NCI-H510A treated with DMSO at 0.1 percent for 48 hours (cell line): ENCODE measurements at regions not wholly inside any gene's neighbourhood (a gene's known extent, or its start where the extent isn't known, plus 50 kb on each side); places are given as distances from the start of the nearest gene placed in this dataset.
A peak's percentile ranks its signal among the peaks of the same experiment; 100 is the strongest.
"Not testable (repeated sequence)": the region's sequence is repeated elsewhere in the genome, so short reads cannot be mapped to it uniquely, and the experiment has no call there.

Source experiments
- DNase-seq: peaks from one replicate; lab custom pipeline; 2025; lab: John Stamatoyannopoulos, UW

GRCh38 chr3:29141197-29141917 is 139.5 kb upstream of the RBMS3 start:
- no peak for DNase-seq

GRCh38 chr3:29141918-29142275 is 139.0 kb upstream of the RBMS3 start:
- no peak for DNase-seq

GRCh38 chr3:29143151-29143550 is 137.7 kb upstream of the RBMS3 start:
- no peak for DNase-seq

- DNase-seq = no peak
These were observed 136.5 kb upstream of the RBMS3 start for GRCh38 chr3:29144361-29144760.

GRCh38 chr3:29144807-29145206 is 136.1 kb upstream of the RBMS3 start:
- no peak for DNase-seq

GRCh38 chr3:29145360-29145759 is 135.5 kb upstream of the RBMS3 start:
- no peak for DNase-seq

- no peak for DNase-seq
These were observed 128.5 kb upstream of the RBMS3 start for GRCh38 chr3:29152379-29152778.

- no peak for DNase-seq
These were observed 127.1 kb upstream of the RBMS3 start for GRCh38 chr3:29153811-29154210.

GRCh38 chr3:29156086-29156715 is 124.7 kb upstream of the RBMS3 start:
- DNase-seq = peak; percentile 56

GRCh38 chr3:29164825-29165224 is 116.0 kb upstream of the RBMS3 start:
- DNase-seq = no peak

- DNase-seq = no peak
These were observed 113.7 kb upstream of the RBMS3 start for GRCh38 chr3:29167180-29167579.

- no peak for DNase-seq
These were observed 112.8 kb upstream of the RBMS3 start for GRCh38 chr3:29168081-29168480.

GRCh38 chr3:29168696-29169095 is 112.2 kb upstream of the RBMS3 start:
- no peak for DNase-seq

GRCh38 chr3:29169451-29169850 is 111.4 kb upstream of the RBMS3 start:
- no peak for DNase-seq

- no peak for DNase-seq
These were observed 109.6 kb upstream of the RBMS3 start for GRCh38 chr3:29171043-29171990.

- peak; percentile 48 for DNase-seq
These were observed 104.4 kb upstream of the RBMS3 start for GRCh38 chr3:29176501-29176900.

- DNase-seq = no peak
These were observed 101.8 kb upstream of the RBMS3 start for GRCh38 chr3:29178809-29179793.

- no peak for DNase-seq
These were observed 99.6 kb upstream of the RBMS3 start for GRCh38 chr3:29181149-29181780.

- no peak for DNase-seq
These were observed 99.0 kb upstream of the RBMS3 start for GRCh38 chr3:29181872-29182271.

GRCh38 chr3:29182828-29183227 is 98.0 kb upstream of the RBMS3 start:
- not testable (repeated sequence) for DNase-seq
